ENCODE measurements at regions not wholly inside any gene's neighbourhood (a gene's known extent, or its start where the extent isn't known, plus 50 kb on each side); places are given as distances from the start of the nearest gene placed in this dataset.

DNA sequence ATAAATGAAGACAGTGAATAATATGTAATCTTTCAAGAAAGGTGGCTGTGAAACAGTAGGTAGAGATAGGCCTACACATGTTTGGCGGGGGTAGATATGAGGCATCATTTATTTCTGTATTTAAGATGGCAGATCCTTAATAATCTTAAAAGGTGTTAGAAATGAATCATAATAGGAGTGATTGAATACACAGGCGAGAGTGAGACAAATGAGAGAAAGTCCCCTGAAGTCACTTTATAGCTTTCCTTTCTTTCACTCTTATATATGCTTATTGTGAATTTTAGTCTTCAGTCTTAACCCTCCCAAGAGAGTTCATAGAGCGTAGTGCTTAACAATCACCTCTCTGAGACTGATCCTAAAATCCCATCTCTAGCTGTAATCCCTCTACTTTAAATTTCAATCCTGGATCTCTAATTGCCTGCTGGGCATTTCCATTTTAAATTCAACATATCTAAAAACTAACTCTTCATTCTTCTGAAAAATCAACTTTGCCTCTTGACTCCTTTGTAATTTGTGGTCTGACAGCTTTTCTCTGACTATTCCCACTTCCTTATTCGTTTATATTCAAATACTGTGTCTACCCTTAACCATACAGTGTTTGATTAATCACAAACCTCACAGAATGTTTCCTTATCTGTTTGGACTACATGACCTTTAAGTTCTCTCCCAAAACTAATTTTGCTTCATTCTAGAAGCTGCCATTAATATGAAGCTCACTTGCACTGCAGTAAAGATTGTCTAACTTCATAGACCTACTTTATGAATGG lies 463.7 kb upstream of the FSIP2 start:
- H3K79me1 ChIP-seq (ENCODE audit: low read depth in 1 of 2, low read length in 2 of 2) = no peaks in the 10 kb centered on the region
- H2BK20ac ChIP-seq (ENCODE audit: low read depth, low read length) = no peak overlapping the region
- H4K20me1 ChIP-seq (ENCODE audit: insufficient read depth, low read length) = no peaks in the 10 kb centered on the region
- H2AK5ac ChIP-seq (ENCODE audit: low read depth, low read length) = no peak overlapping the region
- no peaks in the 10 kb centered on the region for H3K36me3 ChIP-seq (ENCODE audit: control insufficient read depth, insufficient read depth, low read length)
- CTCF ChIA-PET = no interaction called here
- WGBS, 2 experiments (ENCODE audit: extremely low coverage in 2 of 2, insufficient read length in 1 of 2) = 25% methylated on average over 2 of the region's 4 CpGs; no CpG with 5 or more reads in 1 of the 2 experiments
- no peak overlapping the region for H3K4ac ChIP-seq (ENCODE audit: low read depth, low read length)
- H3K27ac ChIP-seq (ENCODE audit: insufficient read depth, low read length) = no peak overlapping the region
- no peak overlapping the region for H2BK120ac ChIP-seq (ENCODE audit: low read depth, low read length)
- H3K56ac ChIP-seq (ENCODE audit: extremely low read depth, insufficient read depth, low read length) = no peak overlapping the region
- no peak overlapping the region for H3K9ac ChIP-seq (ENCODE audit: low read depth, low read length)
- no peak for ATAC-seq (ENCODE audit: low read depth)
- dilution Hi-C loops (cut with HindIII; ENCODE audit: low sequenced_read_pairs, unreplicated experiment) = no loop called here
- 0 out of 2 replicates have a peak, but pooled peaks cover 3% of the 10 kb centered on the region for H3K9me3 ChIP-seq (ENCODE audit: control insufficient read depth, insufficient read depth, low read length)
- H3K4me1 ChIP-seq (ENCODE audit: control insufficient read depth, insufficient read depth, low read length) = no peaks in the 10 kb centered on the region
- POLR2A ChIA-PET (ENCODE audit: unreplicated experiment) = no interaction called here
- no peak overlapping the region for H4K8ac ChIP-seq (ENCODE audit: low read depth in 2 of 2, low read length in 2 of 2)
- H3K14ac ChIP-seq (replicated peaks; ENCODE audit: low read depth, low read length) = no peak overlapping the region
- no peak overlapping the region for H2BK5ac ChIP-seq (ENCODE audit: low read depth, low read length, poor library complexity, severe bottlenecking)
- H4K5ac ChIP-seq (ENCODE audit: low read depth, low read length) = no peak overlapping the region
- H3K4me3 ChIP-seq (ENCODE audit: insufficient read depth, low read depth, low read length) = no peak overlapping the region
- no peak overlapping the region for H4K91ac ChIP-seq (ENCODE audit: insufficient read depth, low read depth, low read length)
- H3K9me1 ChIP-seq (ENCODE audit: insufficient read depth, low read length) = no peaks in the 10 kb centered on the region
- no TSS peak for BruUV-seq (replicated peaks)
- intact Hi-C loops (cut with micrococcal nuclease) = no loop called here
- H2BK15ac ChIP-seq (ENCODE audit: low read depth, low read length) = no peak overlapping the region
- H2AFZ ChIP-seq (replicated peaks; ENCODE audit: low read length, poor library complexity) = no peak overlapping the region
- H2AK9ac ChIP-seq (replicated peaks; ENCODE audit: low read depth, low read length, poor library complexity) = no peak overlapping the region
- DNase-seq = no peak
- no peak for TF ChIP-seq SMC3 (IDR thresholded peaks at IDR 0.05; ENCODE audit: low read depth, low read length)
- TF ChIP-seq FOS (IDR thresholded peaks at IDR 0.05; ENCODE audit: low read depth, low read length) = no peak
- no peak for TF ChIP-seq CEBPB (IDR thresholded peaks at IDR 0.05; ENCODE audit: low read depth, low read length)
- TF ChIP-seq MAFK (IDR thresholded peaks at IDR 0.05; ENCODE audit: low read depth, low read length) = no peak
- TF ChIP-seq RAD21 (IDR thresholded peaks at IDR 0.05; ENCODE audit: low read length) = no peak
- no peak for TF ChIP-seq CTCF (conservative IDR thresholded peaks at IDR 0.05; ENCODE audit: low read depth, low read length)
- no peak for TF ChIP-seq RCOR1 (IDR thresholded peaks at IDR 0.05; ENCODE audit: insufficient replicate concordance, low read length)
- TF ChIP-seq RFX5 (IDR thresholded peaks at IDR 0.05; ENCODE audit: low read depth, low read length) = no peak
- TF ChIP-seq BHLHE40 (IDR thresholded peaks at IDR 0.05; ENCODE audit: low read depth, low read length) = no peak
- no peak for TF ChIP-seq MAZ (IDR thresholded peaks at IDR 0.05; ENCODE audit: borderline replicate concordance, low read depth, low read length)
- H3K27me3 ChIP-seq (ENCODE audit: control insufficient read depth, insufficient read depth, low read length) = no peaks in the 10 kb centered on the region
- H3K18ac ChIP-seq (ENCODE audit: low read depth, low read length) = no peak overlapping the region
- H3K4me2 ChIP-seq (ENCODE audit: low read depth, low read length) = no peak overlapping the region
- in situ Hi-C loops (cut with MboI; ENCODE audit: low sequenced_read_pairs) = no loop called here
- no peak overlapping the region for H3K23ac ChIP-seq (ENCODE audit: low read depth, low read length)

All from IMR-90 (cell line).